ENCODE measurements at regions not wholly inside any gene's neighbourhood (a gene's known extent, or its start where the extent isn't known, plus 50 kb on each side); places are given as distances from the start of the nearest gene placed in this dataset.

GRCh38 chr6:55957961-55958422 is 82.6 kb upstream of the BMP5 start:
- ATAC-seq (no peak), DNase-seq (no peak)
- Histone ChIP-seq H3K4me1 (ENCODE audit: low read depth) (no peaks in the 10 kb centered on the region), H3K9me3 (no peaks in the 10 kb centered on the region), H3K36me3 (ENCODE audit: low read depth) (no peaks in the 10 kb centered on the region), H3K4me3 (no peak overlapping the region)
- intact Hi-C loops (cut with DNase I, micrococcal nuclease), result no loop called here
- TF ChIP-seq, protein P1, sequence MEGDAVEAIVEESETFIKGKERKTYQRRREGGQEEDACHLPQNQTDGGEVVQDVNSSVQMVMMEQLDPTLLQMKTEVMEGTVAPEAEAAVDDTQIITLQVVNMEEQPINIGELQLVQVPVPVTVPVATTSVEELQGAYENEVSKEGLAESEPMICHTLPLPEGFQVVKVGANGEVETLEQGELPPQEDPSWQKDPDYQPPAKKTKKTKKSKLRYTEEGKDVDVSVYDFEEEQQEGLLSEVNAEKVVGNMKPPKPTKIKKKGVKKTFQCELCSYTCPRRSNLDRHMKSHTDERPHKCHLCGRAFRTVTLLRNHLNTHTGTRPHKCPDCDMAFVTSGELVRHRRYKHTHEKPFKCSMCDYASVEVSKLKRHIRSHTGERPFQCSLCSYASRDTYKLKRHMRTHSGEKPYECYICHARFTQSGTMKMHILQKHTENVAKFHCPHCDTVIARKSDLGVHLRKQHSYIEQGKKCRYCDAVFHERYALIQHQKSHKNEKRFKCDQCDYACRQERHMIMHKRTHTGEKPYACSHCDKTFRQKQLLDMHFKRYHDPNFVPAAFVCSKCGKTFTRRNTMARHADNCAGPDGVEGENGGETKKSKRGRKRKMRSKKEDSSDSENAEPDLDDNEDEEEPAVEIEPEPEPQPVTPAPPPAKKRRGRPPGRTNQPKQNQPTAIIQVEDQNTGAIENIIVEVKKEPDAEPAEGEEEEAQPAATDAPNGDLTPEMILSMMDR (IDR thresholded peaks at IDR 0.05), result no peak

DNA sequence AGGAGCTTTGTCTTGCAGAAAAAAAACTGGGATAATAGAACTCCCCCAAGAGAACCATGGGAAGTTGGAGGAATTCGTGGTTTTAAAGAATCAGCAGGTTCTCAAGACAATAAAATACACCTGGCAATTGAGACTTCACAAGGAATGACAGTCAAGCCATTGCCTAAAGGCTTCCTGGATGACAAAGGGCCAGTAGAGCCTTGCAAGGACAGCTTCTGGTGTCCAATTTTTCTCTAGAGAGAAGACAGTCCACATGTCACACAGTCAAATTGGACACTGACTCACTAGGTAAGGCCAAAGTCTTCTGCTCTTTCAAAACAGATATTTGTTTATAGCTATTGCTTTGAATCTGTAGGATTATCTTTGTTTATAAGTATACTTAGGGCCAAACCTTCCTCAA is 80.3 kb upstream of the BMP5 start:
- TF ChIP-seq, protein P1 (IDR thresholded peaks at IDR 0.05), result no peak
- ATAC-seq (no peak), DNase-seq (no peak)
- Histone ChIP-seq H3K9me3 (no peaks in the 10 kb centered on the region), H3K4me1 (ENCODE audit: low read depth) (no peaks in the 10 kb centered on the region), H3K4me3 (no peak overlapping the region), H3K36me3 (ENCODE audit: low read depth) (no peaks in the 10 kb centered on the region)
- intact Hi-C loops (cut with DNase I, micrococcal nuclease), result no loop called here

GRCh38 chr6:55954436-55954835 is 79.0 kb upstream of the BMP5 start:
- ATAC-seq, result no peak

DNA sequence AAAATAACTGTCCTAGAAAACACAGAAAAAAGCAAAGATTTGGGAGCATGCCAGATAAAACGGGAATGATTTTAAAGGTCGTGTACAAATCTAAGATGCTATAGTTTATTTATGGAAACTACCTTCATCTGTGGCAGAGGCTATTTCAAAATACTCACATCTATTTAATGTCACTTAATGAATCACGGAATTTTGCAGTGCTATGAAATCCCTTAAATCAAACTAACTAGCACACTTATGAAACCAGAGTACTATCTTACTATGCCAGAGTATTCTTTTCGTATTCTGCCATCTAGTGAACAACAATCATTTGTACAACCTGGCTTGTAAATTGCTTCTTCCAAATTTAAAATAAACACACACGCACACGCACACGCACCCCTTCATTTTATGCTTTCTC is 77.9 kb upstream of the BMP5 start:
- DNase-seq (no peak), ATAC-seq (no peak)
- Histone ChIP-seq H3K4me3 (no peak overlapping the region), H3K9me3 (peaks cover 6% of the 10 kb centered on the region), H3K4me1 (ENCODE audit: low read depth) (no peaks in the 10 kb centered on the region), H3K36me3 (ENCODE audit: low read depth) (no peaks in the 10 kb centered on the region)
- TF ChIP-seq, protein P1 (IDR thresholded peaks at IDR 0.05), result no peak
- intact Hi-C loops (cut with DNase I, micrococcal nuclease), result no loop called here

More at GRCh38 chr6:55954436-55954835, 79.0 kb upstream of the BMP5 start:
- TF ChIP-seq, protein P1 (IDR thresholded peaks at IDR 0.05), result no peak
- intact Hi-C loops (cut with DNase I, micrococcal nuclease), result no loop called here
- no peak for DNase-seq
- H3K4me1 ChIP-seq (ENCODE audit: low read depth), result no peaks in the 10 kb centered on the region
- H3K36me3 ChIP-seq (ENCODE audit: low read depth), result no peaks in the 10 kb centered on the region
- H3K9me3 ChIP-seq, result peaks cover 6% of the 10 kb centered on the region
- no peak overlapping the region for H3K4me3 ChIP-seq

DNA sequence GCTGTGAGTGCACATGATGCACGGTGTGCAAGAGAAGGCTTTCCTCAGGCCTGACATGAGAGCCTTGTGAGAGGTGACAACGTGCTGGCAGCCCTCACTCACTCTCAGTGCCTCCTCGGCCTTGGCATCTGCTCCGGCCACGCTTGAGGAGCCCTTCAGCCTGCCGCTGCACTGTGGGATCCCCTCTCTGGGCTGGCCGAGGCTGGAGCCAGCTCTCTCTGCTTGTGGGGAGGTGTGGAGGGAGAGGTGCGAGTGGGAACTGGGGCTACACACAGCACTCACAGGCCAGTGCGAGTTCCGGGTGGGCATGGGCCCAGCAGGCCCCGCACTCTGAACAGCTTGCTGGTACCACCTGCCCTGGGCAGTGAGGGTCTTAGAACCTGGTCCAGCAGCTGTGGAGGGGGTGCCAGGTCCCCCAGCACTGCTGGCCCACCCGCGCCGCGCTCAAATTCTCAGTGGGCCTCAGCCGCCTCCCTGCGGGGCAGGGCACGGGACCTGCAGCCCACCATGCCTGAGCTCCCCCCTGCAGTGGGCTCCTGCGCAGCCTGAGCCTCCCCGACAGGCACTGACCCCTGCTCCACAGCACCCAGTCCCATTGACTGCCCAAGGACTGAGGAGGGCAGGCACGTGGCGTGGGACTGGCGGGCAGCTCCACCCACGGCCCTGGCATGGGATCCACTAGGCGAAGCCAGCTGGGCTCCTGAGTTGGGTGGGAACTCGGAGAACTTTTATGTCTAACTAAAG is 74.9 kb upstream of the BMP5 start:
- ATAC-seq (no peak), DNase-seq (peak in 1 of 3 donors; percentile 44)
- H3K9me3 ChIP-seq, result peaks cover 6% of the 10 kb centered on the region
- no peaks in the 10 kb centered on the region for H3K4me1 ChIP-seq (ENCODE audit: low read depth)
- TF ChIP-seq, protein P1 (IDR thresholded peaks at IDR 0.05), result no peak
- no peaks in the 10 kb centered on the region for H3K36me3 ChIP-seq (ENCODE audit: low read depth)
- intact Hi-C loops (cut with DNase I, micrococcal nuclease), result no loop called here
- no peak overlapping the region for H3K4me3 ChIP-seq

Measured in mucosa of descending colon (tissue), 3 donors.